ENCODE measurements at regions not wholly inside any gene's neighbourhood (a gene's known extent, or its start where the extent isn't known, plus 50 kb on each side); places are given as distances from the start of the nearest gene placed in this dataset.

DNA sequence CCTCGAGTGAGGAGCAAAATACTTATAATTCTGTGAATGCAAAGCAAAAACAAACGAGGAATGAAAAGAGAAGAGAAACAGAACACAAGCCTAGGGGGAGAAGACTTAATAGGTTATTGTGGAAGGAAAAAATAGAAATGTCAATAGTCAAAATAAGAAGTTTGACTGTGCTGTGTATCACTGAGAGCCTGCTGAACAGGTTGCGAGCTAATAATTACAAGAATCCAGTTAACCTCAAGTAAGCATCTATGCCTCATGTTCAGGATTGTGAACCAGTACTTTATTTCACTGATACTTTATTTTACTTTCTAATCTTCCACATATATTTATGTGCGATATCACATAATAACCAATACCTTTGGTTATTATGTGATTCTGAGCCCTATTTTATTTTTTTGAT, 316.7 kb downstream of the OTUD1 start:
- Histone ChIP-seq H3K27me3 (ENCODE audit: insufficient read depth, low read depth) (no peaks in the 10 kb centered on the region), H3K27ac (no peak overlapping the region), H3K9me3 (ENCODE audit: insufficient read depth, low read depth) (no peaks in the 10 kb centered on the region), H2AFZ (no peak overlapping the region), H3K79me2 (ENCODE audit: low read depth) (no peaks in the 10 kb centered on the region), H3F3A (ENCODE audit: insufficient read depth, low read depth) (no peaks in the 10 kb centered on the region), H4K20me1 (ENCODE audit: insufficient read depth) (no peaks in the 10 kb centered on the region), H3K36me3 (ENCODE audit: low read depth) (no peaks in the 10 kb centered on the region), H3K4me1 (replicated peaks; ENCODE audit: insufficient read depth) (no peaks in the 10 kb centered on the region), H3K9me2 (ENCODE audit: insufficient read depth) (no peaks in the 10 kb centered on the region), H3K4me2 (no peak overlapping the region), H3K4me3 (no peak overlapping the region)
- CTCF ChIA-PET = no interaction called here
- no TSS peak for BruUV-seq (replicated peaks)
- TF ChIP-seq, protein P1, sequence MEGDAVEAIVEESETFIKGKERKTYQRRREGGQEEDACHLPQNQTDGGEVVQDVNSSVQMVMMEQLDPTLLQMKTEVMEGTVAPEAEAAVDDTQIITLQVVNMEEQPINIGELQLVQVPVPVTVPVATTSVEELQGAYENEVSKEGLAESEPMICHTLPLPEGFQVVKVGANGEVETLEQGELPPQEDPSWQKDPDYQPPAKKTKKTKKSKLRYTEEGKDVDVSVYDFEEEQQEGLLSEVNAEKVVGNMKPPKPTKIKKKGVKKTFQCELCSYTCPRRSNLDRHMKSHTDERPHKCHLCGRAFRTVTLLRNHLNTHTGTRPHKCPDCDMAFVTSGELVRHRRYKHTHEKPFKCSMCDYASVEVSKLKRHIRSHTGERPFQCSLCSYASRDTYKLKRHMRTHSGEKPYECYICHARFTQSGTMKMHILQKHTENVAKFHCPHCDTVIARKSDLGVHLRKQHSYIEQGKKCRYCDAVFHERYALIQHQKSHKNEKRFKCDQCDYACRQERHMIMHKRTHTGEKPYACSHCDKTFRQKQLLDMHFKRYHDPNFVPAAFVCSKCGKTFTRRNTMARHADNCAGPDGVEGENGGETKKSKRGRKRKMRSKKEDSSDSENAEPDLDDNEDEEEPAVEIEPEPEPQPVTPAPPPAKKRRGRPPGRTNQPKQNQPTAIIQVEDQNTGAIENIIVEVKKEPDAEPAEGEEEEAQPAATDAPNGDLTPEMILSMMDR (conservative IDR thresholded peaks at IDR 0.05) = no peak
- no peak for TF ChIP-seq EZH2 (IDR thresholded peaks at IDR 0.05; ENCODE audit: low read depth)
- intact Hi-C loops (cut with micrococcal nuclease; ENCODE audit: unreplicated experiment) = no loop called here
- POLR2A ChIA-PET (ENCODE audit: unreplicated experiment) = no interaction called here
- DNase-seq = no peak

DNA sequence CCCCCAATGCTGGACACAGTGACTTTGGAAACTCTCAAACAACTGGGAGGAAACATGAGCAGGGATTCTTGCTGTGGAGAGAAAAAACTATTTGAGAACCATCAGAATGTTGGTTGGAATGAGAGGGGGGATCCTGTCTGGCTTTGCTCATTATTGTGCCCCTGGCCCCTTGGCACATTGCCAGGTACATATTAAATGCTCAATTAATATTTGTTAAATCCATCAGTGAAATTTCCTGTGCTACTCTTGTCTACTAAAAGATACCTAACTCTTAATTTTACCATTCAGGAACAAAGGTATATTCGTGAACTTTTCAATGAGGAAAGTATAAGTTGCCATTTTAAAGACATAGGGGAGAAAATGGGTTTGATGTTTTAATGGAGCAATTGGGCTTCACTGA, 329.4 kb downstream of the OTUD1 start:
- H3K9me3 ChIP-seq (ENCODE audit: insufficient read depth, low read depth) = no peaks in the 10 kb centered on the region
- CTCF ChIA-PET = no interaction called here
- POLR2A ChIA-PET (ENCODE audit: unreplicated experiment) = no interaction called here

DNA sequence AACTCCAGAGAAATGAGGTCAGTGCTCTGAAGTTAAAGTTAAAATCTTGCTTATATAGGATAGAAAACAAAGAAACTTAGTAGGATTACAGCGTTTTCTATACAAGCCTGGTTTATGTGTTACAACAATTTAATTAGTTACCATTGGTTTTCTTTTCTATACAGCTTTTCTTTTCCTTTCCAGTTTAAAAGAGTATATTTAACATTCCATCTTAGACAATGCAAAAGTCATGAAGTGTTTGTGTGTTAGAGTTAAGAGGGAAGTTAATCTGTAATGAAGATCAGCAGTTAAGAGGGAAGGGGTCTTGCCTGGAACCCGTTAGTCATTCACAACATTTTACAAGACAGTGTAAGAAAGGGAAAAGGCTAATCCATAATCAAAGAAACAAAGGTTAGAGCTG, 338.3 kb downstream of the OTUD1 start:
- Histone ChIP-seq H3K9me3 (ENCODE audit: insufficient read depth, low read depth) (no peaks in the 10 kb centered on the region), H3K4me1 (replicated peaks; ENCODE audit: insufficient read depth) (no peaks in the 10 kb centered on the region), H3K4me3 (no peak overlapping the region), H2AFZ (no peak overlapping the region), H4K20me1 (ENCODE audit: insufficient read depth) (no peaks in the 10 kb centered on the region), H3K27me3 (ENCODE audit: insufficient read depth, low read depth) (no peaks in the 10 kb centered on the region), H3K27ac (no peak overlapping the region), H3K36me3 (ENCODE audit: low read depth) (no peaks in the 10 kb centered on the region), H3K9me2 (ENCODE audit: insufficient read depth) (no peaks in the 10 kb centered on the region), H3F3A (ENCODE audit: insufficient read depth, low read depth) (no peaks in the 10 kb centered on the region), H3K79me2 (ENCODE audit: low read depth) (no peaks in the 10 kb centered on the region), H3K4me2 (no peak overlapping the region)
- DNase-seq = no peak
- intact Hi-C loops (cut with micrococcal nuclease; ENCODE audit: unreplicated experiment) = no loop called here
- ChIA-PET CTCF (no interaction called here), POLR2A (ENCODE audit: unreplicated experiment) (no interaction called here)
- TF ChIP-seq EZH2 (IDR thresholded peaks at IDR 0.05; ENCODE audit: low read depth) = no peak
- TF ChIP-seq, protein P1 (conservative IDR thresholded peaks at IDR 0.05) = no peak
- BruUV-seq (replicated peaks) = no TSS peak

More for the DNA sequence above, 329.4 kb downstream of the OTUD1 start:
- BruUV-seq (replicated peaks) = no TSS peak
- no peaks in the 10 kb centered on the region for H3K79me2 ChIP-seq (ENCODE audit: low read depth)
- H3K9me2 ChIP-seq (ENCODE audit: insufficient read depth) = no peaks in the 10 kb centered on the region
- H3K27me3 ChIP-seq (ENCODE audit: insufficient read depth, low read depth) = no peaks in the 10 kb centered on the region
- no peaks in the 10 kb centered on the region for H4K20me1 ChIP-seq (ENCODE audit: insufficient read depth)
- H3K4me3 ChIP-seq = no peak overlapping the region
- TF ChIP-seq, protein P1 (conservative IDR thresholded peaks at IDR 0.05) = no peak
- TF ChIP-seq EZH2 (IDR thresholded peaks at IDR 0.05; ENCODE audit: low read depth) = no peak
- no peak for DNase-seq
- no peak overlapping the region for H2AFZ ChIP-seq
- H3F3A ChIP-seq (ENCODE audit: insufficient read depth, low read depth) = no peaks in the 10 kb centered on the region
- no peak overlapping the region for H3K27ac ChIP-seq
- no peaks in the 10 kb centered on the region for H3K4me1 ChIP-seq (replicated peaks; ENCODE audit: insufficient read depth)
- no peak overlapping the region for H3K4me2 ChIP-seq
- intact Hi-C loops (cut with micrococcal nuclease; ENCODE audit: unreplicated experiment) = no loop called here
- no peaks in the 10 kb centered on the region for H3K36me3 ChIP-seq (ENCODE audit: low read depth)
